Panc1 (cell line): ENCODE measurements at regions not wholly inside any gene's neighbourhood (a gene's known extent, or its start where the extent isn't known, plus 50 kb on each side); places are given as distances from the start of the nearest gene placed in this dataset.

Experiments used
- ATAC-seq: fragments of 200-7000 bp; cut with Tn5 transposase; 2 replicates; pipeline ENCODE4 v1.9.1; 2020; ENCODE audit warnings: mild to moderate bottlenecking, moderate library complexity
- BruUV-seq: library from RNA; stranded (reverse); fragments of 400-500 nt; replicated peaks from 2 replicates; lab custom pipeline; 2021; lab: Mats Ljungman, UMichigan
- CTCF ChIA-PET: fragments of 300-600 bp; sonication (Branson Sonifier 250); formaldehyde crosslinking; loops from one replicate; lab custom pipeline; 2022; ENCODE audit warnings: antibody characterized with exemption; lab: Charles Lee
- POLR2A ChIA-PET: fragments of 300-600 bp; sonication (Branson Sonifier 250); formaldehyde crosslinking; loops from one replicate; lab custom pipeline; 2022; ENCODE audit warnings: antibody characterized with exemption; lab: Charles Lee
- DNase-seq: peaks from one replicate; pipeline ENCODE4 v3.0.0-alpha.2; 2010; ENCODE audit warnings: low read depth, low spot score
- H3K27ac ChIP-seq: 2 replicates; pipeline ENCODE4 v1.5.1; 2011; ENCODE audit warnings: mild to moderate bottlenecking, low read length, inconsistent platforms
- H3K27me3 ChIP-seq: fragments of 200-500 bp; sonication (Bioruptor generic); 2 replicates; pipeline ENCODE4 v1.6.0; 2014; ENCODE audit warnings: low read length, inconsistent platforms; ENCODE audit not compliant: control insufficient read depth, insufficient read depth
- H3K36me3 ChIP-seq: fragments of 200-500 bp; sonication (Bioruptor generic); 2 replicates; pipeline ENCODE4 v1.5.1; 2014; ENCODE audit warnings: inconsistent platforms, mild to moderate bottlenecking, low read length, moderate library complexity; ENCODE audit not compliant: control insufficient read depth, insufficient read depth
- H3K4me1 ChIP-seq: 2 replicates; pipeline ENCODE4 v1.5.1; 2011; ENCODE audit warnings: inconsistent platforms, mild to moderate bottlenecking, low read length, moderate library complexity; ENCODE audit not compliant: control insufficient read depth, insufficient read depth
- H3K4me3 ChIP-seq, 2 experiments: 2 replicates each; pipeline ENCODE4 v1.5.1; 2011 to 2012; ENCODE audit warnings: low read depth in 2 of 2, low read length in 2 of 2, mild to moderate bottlenecking in 2 of 2, inconsistent platforms in 1 of 2, moderate library complexity in 1 of 2
- H3K9me3 ChIP-seq: fragments of 200-500 bp; sonication (Bioruptor generic); 2 replicates; pipeline ENCODE4 v1.5.1; 2014; ENCODE audit warnings: low read depth, mild to moderate bottlenecking, inconsistent platforms, low read length, moderate library complexity; ENCODE audit not compliant: control insufficient read depth, insufficient read depth
- CTCF ChIP-seq: fragments of 450-650 bp; IDR thresholded peaks from 2 replicates; pipeline ENCODE4 v1.5.1; 2017; ENCODE audit warnings: mild to moderate bottlenecking
- POLR2AphosphoS5 ChIP-seq: IDR thresholded peaks from 2 replicates; pipeline ENCODE4 v1.6.1; 2012; ENCODE audit warnings: mild to moderate bottlenecking, low read depth, low read length, moderate library complexity
- REST ChIP-seq, 2 experiments: IDR thresholded peaks; 2 replicates each; pipeline ENCODE4 v1.6.1; 2011 to 2012; ENCODE audit warnings: low read depth in 2 of 2, control low read depth in 1 of 2, low read length in 1 of 2, mild to moderate bottlenecking in 1 of 2, moderate library complexity in 1 of 2; ENCODE audit not compliant: insufficient read depth in 1 of 2
- SIN3A ChIP-seq: IDR thresholded peaks from 2 replicates; pipeline ENCODE4 v1.6.1; 2012; ENCODE audit warnings: low read depth, mild to moderate bottlenecking, low read length, moderate library complexity, borderline replicate concordance; ENCODE audit not compliant: insufficient read depth
- TCF7L2 ChIP-seq: IDR thresholded peaks from 2 replicates; pipeline ENCODE4 v1.6.1; 2011; ENCODE audit warnings: mild to moderate bottlenecking, low read depth, low read length, inconsistent platforms
- in situ Hi-C: cut with HindIII; loops from 2 replicates; pipeline ENCODE4 v1.10.0; 2016; ENCODE audit warnings: low sequenced_read_pairs, low pct_unique_long_range_greater_than_20kb
- intact Hi-C: fragments of 100-400 bp; cut with micrococcal nuclease; formaldehyde crosslinking; loops from one replicate; pipeline ENCODE4 v1.10.0; 2022; ENCODE audit not compliant: unreplicated experiment

GRCh38 chr18:44342162-44342561 is 338.5 kb upstream of the SETBP1 start:
- Histone ChIP-seq H3K27ac (no peak overlapping the region), H3K4me1 (no peaks in the 10 kb centered on the region), H3K9me3 (no peaks in the 10 kb centered on the region), H3K4me3 (no peak overlapping the region), H3K36me3 (no peaks in the 10 kb centered on the region), H3K27me3 (no peaks in the 10 kb centered on the region)
- in situ Hi-C loops, result no loop called here
- CTCF ChIA-PET, result no interaction called here
- BruUV-seq, result no TSS peak
- ATAC-seq, result no peak
- DNase-seq, result no peak
- intact Hi-C loops, result no loop called here
- TF ChIP-seq TCF7L2 (no peak), REST (IDR thresholded peaks at IDR 0.05; ENCODE audit: insufficient read depth in 1 of 2, low read depth in 2 of 2, low read length in 1 of 2) (no peak), CTCF (no peak), SIN3A (no peak), POLR2AphosphoS5 (no peak)
- POLR2A ChIA-PET, result no interaction called here

- ChIA-PET CTCF (no interaction called here), POLR2A (no interaction called here)
- ATAC-seq, result no peak
- Histone ChIP-seq H3K4me1 (no peaks in the 10 kb centered on the region), H3K4me3 (no peak overlapping the region), H3K9me3 (no peaks in the 10 kb centered on the region), H3K27ac (no peak overlapping the region), H3K27me3 (no peaks in the 10 kb centered on the region), H3K36me3 (no peaks in the 10 kb centered on the region)
- no peak for DNase-seq
- TF ChIP-seq TCF7L2, result no peak
- TF ChIP-seq POLR2AphosphoS5, result no peak
- TF ChIP-seq SIN3A, result no peak
- no peak for TF ChIP-seq REST (IDR thresholded peaks at IDR 0.05; ENCODE audit: insufficient read depth in 1 of 2, low read depth in 2 of 2, low read length in 1 of 2)
- TF ChIP-seq CTCF, result no peak
- BruUV-seq, result no TSS peak
- in situ Hi-C loops, result no loop called here
- intact Hi-C loops, result no loop called here
Measured at GRCh38 chr18:44342946-44343345, 337.7 kb upstream of the SETBP1 start.
